ENCODE measurements at regions not wholly inside any gene's neighbourhood (a gene's known extent, or its start where the extent isn't known, plus 50 kb on each side); places are given as distances from the start of the nearest gene placed in this dataset.

DNA sequence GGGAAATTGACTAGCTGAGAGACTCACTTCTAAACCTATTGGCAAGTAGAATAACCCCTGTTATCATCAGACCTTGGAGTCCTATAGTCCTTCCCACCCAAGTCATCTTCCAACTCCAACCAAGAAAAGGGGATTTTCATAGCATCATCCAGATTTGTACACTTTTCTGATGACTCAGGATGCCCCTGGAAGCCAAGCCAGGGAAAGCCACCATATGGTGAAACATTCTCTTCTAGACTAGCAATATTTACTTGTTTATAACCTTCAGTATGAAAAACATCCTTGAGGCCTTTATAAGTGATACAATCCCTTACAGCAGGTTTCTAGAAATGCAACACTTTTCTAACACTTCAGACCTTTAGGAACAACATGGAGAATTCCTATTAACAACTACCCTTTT lies 618.8 kb upstream of the CDH11 start:
- TF ChIP-seq, protein P1, sequence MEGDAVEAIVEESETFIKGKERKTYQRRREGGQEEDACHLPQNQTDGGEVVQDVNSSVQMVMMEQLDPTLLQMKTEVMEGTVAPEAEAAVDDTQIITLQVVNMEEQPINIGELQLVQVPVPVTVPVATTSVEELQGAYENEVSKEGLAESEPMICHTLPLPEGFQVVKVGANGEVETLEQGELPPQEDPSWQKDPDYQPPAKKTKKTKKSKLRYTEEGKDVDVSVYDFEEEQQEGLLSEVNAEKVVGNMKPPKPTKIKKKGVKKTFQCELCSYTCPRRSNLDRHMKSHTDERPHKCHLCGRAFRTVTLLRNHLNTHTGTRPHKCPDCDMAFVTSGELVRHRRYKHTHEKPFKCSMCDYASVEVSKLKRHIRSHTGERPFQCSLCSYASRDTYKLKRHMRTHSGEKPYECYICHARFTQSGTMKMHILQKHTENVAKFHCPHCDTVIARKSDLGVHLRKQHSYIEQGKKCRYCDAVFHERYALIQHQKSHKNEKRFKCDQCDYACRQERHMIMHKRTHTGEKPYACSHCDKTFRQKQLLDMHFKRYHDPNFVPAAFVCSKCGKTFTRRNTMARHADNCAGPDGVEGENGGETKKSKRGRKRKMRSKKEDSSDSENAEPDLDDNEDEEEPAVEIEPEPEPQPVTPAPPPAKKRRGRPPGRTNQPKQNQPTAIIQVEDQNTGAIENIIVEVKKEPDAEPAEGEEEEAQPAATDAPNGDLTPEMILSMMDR (IDR thresholded peaks at IDR 0.05): no peak
- TF ChIP-seq POLR2AphosphoS5 (IDR thresholded peaks at IDR 0.05) (no peak), EP300 (IDR thresholded peaks at IDR 0.05) (no peak)

All from suprapubic skin (tissue), 4 donors.